OCI-LY7 (cell line): ENCODE measurements at regions not wholly inside any gene's neighbourhood (a gene's known extent, or its start where the extent isn't known, plus 50 kb on each side); places are given as distances from the start of the nearest gene placed in this dataset.

Experiments
- EZH2phosphoT487 ChIP-seq: fragments of 200-600 bp; sonication (generic); IDR thresholded peaks from 2 replicates; pipeline ENCODE4 v1.6.1; 2018; ENCODE audit warnings: low read depth, borderline replicate concordance, mild to moderate bottlenecking, mixed run types, antibody characterized with exemption, low read length, moderate library complexity, mixed read lengths
- TF ChIP-seq, protein P1 (sequence below): fragments of 200-600 bp; sonication (generic); conservative IDR thresholded peaks from 2 replicates; pipeline ENCODE4 v1.5.1; 2014; ENCODE audit warnings: mild to moderate bottlenecking, antibody characterized with exemption, low read length, moderate library complexity, mixed read lengths

- TF ChIP-seq, protein P1, sequence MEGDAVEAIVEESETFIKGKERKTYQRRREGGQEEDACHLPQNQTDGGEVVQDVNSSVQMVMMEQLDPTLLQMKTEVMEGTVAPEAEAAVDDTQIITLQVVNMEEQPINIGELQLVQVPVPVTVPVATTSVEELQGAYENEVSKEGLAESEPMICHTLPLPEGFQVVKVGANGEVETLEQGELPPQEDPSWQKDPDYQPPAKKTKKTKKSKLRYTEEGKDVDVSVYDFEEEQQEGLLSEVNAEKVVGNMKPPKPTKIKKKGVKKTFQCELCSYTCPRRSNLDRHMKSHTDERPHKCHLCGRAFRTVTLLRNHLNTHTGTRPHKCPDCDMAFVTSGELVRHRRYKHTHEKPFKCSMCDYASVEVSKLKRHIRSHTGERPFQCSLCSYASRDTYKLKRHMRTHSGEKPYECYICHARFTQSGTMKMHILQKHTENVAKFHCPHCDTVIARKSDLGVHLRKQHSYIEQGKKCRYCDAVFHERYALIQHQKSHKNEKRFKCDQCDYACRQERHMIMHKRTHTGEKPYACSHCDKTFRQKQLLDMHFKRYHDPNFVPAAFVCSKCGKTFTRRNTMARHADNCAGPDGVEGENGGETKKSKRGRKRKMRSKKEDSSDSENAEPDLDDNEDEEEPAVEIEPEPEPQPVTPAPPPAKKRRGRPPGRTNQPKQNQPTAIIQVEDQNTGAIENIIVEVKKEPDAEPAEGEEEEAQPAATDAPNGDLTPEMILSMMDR: no peak
- TF ChIP-seq EZH2phosphoT487: no peak
Observed at GRCh38 chr9:107660976-107661375, 171.4 kb upstream of the KLF4 start.
